IMR-90 (cell line): ENCODE measurements at regions not wholly inside any gene's neighbourhood (a gene's known extent, or its start where the extent isn't known, plus 50 kb on each side); places are given as distances from the start of the nearest gene placed in this dataset.

Experiments
- ATAC-seq: fragments of 200-7000 bp; cut with Tn5 transposase; 2 replicates; pipeline ENCODE4 v1.9.1; 2020; ENCODE audit warnings: low read depth, mild to moderate bottlenecking, moderate library complexity
- BruUV-seq: library from RNA; stranded (reverse); fragments of 400-500 nt; replicated peaks from 2 replicates; lab custom pipeline; 2021; lab: Mats Ljungman, UMichigan
- CTCF ChIA-PET: fragments of 300-600 bp; formaldehyde crosslinking; extraction: SDS; loops from one replicate; lab custom pipeline; 2021; ENCODE audit warnings: antibody characterized with exemption; lab: Yijun Ruan, JAX
- POLR2A ChIA-PET: fragments of 300-600 bp; sonication (Branson Sonifier 250); formaldehyde crosslinking; loops from one replicate; lab custom pipeline; 2022; ENCODE audit warnings: antibody characterized with exemption; ENCODE audit not compliant: unreplicated experiment; lab: Charles Lee
- DNase-seq: peaks from one replicate; pipeline ENCODE4 v3.0.0; 2013
- H2AFZ ChIP-seq: replicated peaks from 2 replicates; pipeline ENCODE3; 2013; ENCODE audit warnings: low read length, mild to moderate bottlenecking; ENCODE audit not compliant: poor library complexity
- H2AK5ac ChIP-seq: 2 replicates; pipeline ENCODE4 v1.6.1; 2013; ENCODE audit warnings: low read depth, low read length, inconsistent platforms
- H2AK9ac ChIP-seq: replicated peaks from 2 replicates; pipeline ENCODE3; 2013; ENCODE audit warnings: mild to moderate bottlenecking, low read depth, low read length, moderate library complexity; ENCODE audit not compliant: poor library complexity
- H2BK120ac ChIP-seq: 2 replicates; pipeline ENCODE4 v1.6.1; 2013; ENCODE audit warnings: low read depth, low read length, inconsistent platforms
- H2BK15ac ChIP-seq: 3 replicates; pipeline ENCODE4 v1.6.1; 2013; ENCODE audit warnings: low read depth, low read length, inconsistent platforms
- H2BK20ac ChIP-seq: 2 replicates; pipeline ENCODE4 v1.6.1; 2013; ENCODE audit warnings: low read depth, mild to moderate bottlenecking, inconsistent platforms, low read length, moderate library complexity
- H2BK5ac ChIP-seq: 2 replicates; pipeline ENCODE4 v1.6.1; 2013; ENCODE audit warnings: mild to moderate bottlenecking, low read depth, low read length, inconsistent platforms; ENCODE audit not compliant: poor library complexity, severe bottlenecking
- H3K14ac ChIP-seq: replicated peaks from 2 replicates; pipeline ENCODE4 v1.6.1; 2013; ENCODE audit warnings: low read depth, low read length, inconsistent platforms
- H3K18ac ChIP-seq: 2 replicates; pipeline ENCODE4 v1.6.1; 2013; ENCODE audit warnings: low read depth, low read length, control low read depth
- H3K23ac ChIP-seq: 2 replicates; pipeline ENCODE4 v1.6.1; 2013; ENCODE audit warnings: low read depth, low read length, inconsistent platforms
- H3K27ac ChIP-seq: 2 replicates; pipeline ENCODE4 v1.5.1; 2013; ENCODE audit warnings: mild to moderate bottlenecking, control low read depth, low read length; ENCODE audit not compliant: insufficient read depth
- H3K27me3 ChIP-seq: 2 replicates; pipeline ENCODE4 v1.6.1; 2013; ENCODE audit warnings: low read length; ENCODE audit not compliant: control insufficient read depth, insufficient read depth
- H3K36me3 ChIP-seq: 2 replicates; pipeline ENCODE4 v1.6.1; 2013; ENCODE audit warnings: low read length, mixed read lengths; ENCODE audit not compliant: control insufficient read depth, insufficient read depth
- H3K4ac ChIP-seq: 2 replicates; pipeline ENCODE4 v1.6.1; 2013; ENCODE audit warnings: low read depth, low read length, inconsistent platforms
- H3K4me1 ChIP-seq: 2 replicates; pipeline ENCODE4 v1.6.1; 2013; ENCODE audit warnings: low read length, mixed read lengths; ENCODE audit not compliant: control insufficient read depth, insufficient read depth
- H3K4me2 ChIP-seq: 2 replicates; pipeline ENCODE4 v1.6.1; 2013; ENCODE audit warnings: low read depth, mild to moderate bottlenecking, control low read depth, low read length, moderate library complexity
- H3K4me3 ChIP-seq: 2 replicates; pipeline ENCODE4 v1.5.1; 2013; ENCODE audit warnings: low read depth, mild to moderate bottlenecking, control low read depth, low read length, moderate library complexity; ENCODE audit not compliant: insufficient read depth
- H3K56ac ChIP-seq: 2 replicates; pipeline ENCODE4 v1.6.1; 2013; ENCODE audit warnings: low read length, inconsistent platforms; ENCODE audit not compliant: insufficient read depth; ENCODE audit errors: extremely low read depth
- H3K79me1 ChIP-seq, 2 experiments: 2 replicates each; pipeline ENCODE4 v1.6.1; 2013; ENCODE audit warnings: low read length in 2 of 2, inconsistent platforms in 1 of 2, low read depth in 1 of 2
- H3K9ac ChIP-seq: 2 replicates; pipeline ENCODE4 v1.6.1; 2013; ENCODE audit warnings: low read depth, low read length, control low read depth
- H3K9me1 ChIP-seq: 2 replicates; pipeline ENCODE4 v1.6.1; 2013; ENCODE audit warnings: low read length, inconsistent platforms; ENCODE audit not compliant: insufficient read depth
- H3K9me3 ChIP-seq: 2 replicates; pipeline ENCODE4 v1.6.1; 2013; ENCODE audit warnings: low read length; ENCODE audit not compliant: control insufficient read depth, insufficient read depth
- H4K20me1 ChIP-seq: 2 replicates; pipeline ENCODE4 v1.6.1; 2013; ENCODE audit warnings: low read length, inconsistent platforms; ENCODE audit not compliant: insufficient read depth
- H4K5ac ChIP-seq: 2 replicates; pipeline ENCODE4 v1.6.1; 2013; ENCODE audit warnings: mild to moderate bottlenecking, low read depth, low read length, control low read depth
- H4K8ac ChIP-seq, 2 experiments: 2 replicates each; pipeline ENCODE4 v1.6.1; 2013; ENCODE audit warnings: low read depth in 2 of 2, low read length in 2 of 2, control low read depth in 1 of 2, inconsistent platforms in 1 of 2
- H4K91ac ChIP-seq: 2 replicates; pipeline ENCODE4 v1.6.1; 2013; ENCODE audit warnings: low read depth, low read length, inconsistent platforms; ENCODE audit not compliant: insufficient read depth
- MAFK ChIP-seq: IDR thresholded peaks from 2 replicates; pipeline ENCODE4 v1.6.1; 2012; ENCODE audit warnings: low read depth, low read length, improper control_type of control experiment
- RFX5 ChIP-seq: IDR thresholded peaks from 2 replicates; pipeline ENCODE4 v1.8.0; 2012; ENCODE audit warnings: low read depth, mild to moderate bottlenecking, low read length, moderate library complexity
- dilution Hi-C: fragments of 300-500 bp; cut with HindIII; formaldehyde crosslinking; loops from one replicate; pipeline ENCODE4 v1.14.3; 2018; ENCODE audit warnings: low sequenced_read_pairs; ENCODE audit not compliant: unreplicated experiment
- in situ Hi-C: fragments of 300-500 bp; cut with MboI; formaldehyde crosslinking; loops from 3 replicates; pipeline ENCODE4 v1.14.3; 2019; ENCODE audit warnings: low sequenced_read_pairs, inconsistent platforms, mixed read lengths
- intact Hi-C: fragments of 100-400 bp; cut with micrococcal nuclease; formaldehyde crosslinking; loops from 2 replicates; pipeline ENCODE4 v1.10.0; 2022

DNA sequence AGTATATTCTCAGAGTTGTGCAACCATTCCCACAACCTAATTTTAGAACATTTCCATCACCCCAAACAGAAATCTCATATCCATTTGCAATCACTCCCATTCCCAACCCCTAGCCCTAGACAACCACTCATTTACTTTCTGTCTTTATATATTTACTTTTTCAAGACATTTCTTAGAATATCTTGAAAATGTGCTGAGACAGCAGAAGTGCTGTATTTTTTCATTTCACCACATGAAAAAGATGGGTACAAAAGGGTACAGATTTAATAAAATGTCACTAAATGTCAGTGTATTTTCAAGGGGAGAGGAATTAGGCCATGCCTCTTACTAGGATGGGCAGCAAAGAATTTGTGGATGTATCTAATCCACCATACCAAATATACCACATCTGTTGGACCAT, 51.6 kb upstream of the CCDC6 start:
- H3K23ac ChIP-seq, result no peak overlapping the region
- no peaks in the 10 kb centered on the region for H4K20me1 ChIP-seq
- ATAC-seq (no peak), DNase-seq (no peak)
- dilution Hi-C loops (no loop called here), in situ Hi-C loops (no loop called here), intact Hi-C loops (no loop called here)
- H3K14ac ChIP-seq, result no peak overlapping the region
- H3K4ac ChIP-seq, result no peak overlapping the region
- H2AFZ ChIP-seq, result no peak overlapping the region
- no peaks in the 10 kb centered on the region for H3K9me3 ChIP-seq
- ChIA-PET POLR2A (no interaction called here), CTCF (no interaction called here)
- H3K9ac ChIP-seq, result no peak overlapping the region
- no peak overlapping the region for H3K4me2 ChIP-seq
- H2AK5ac ChIP-seq, result no peak overlapping the region
- no peaks in the 10 kb centered on the region for H3K9me1 ChIP-seq
- H3K56ac ChIP-seq, result no peak overlapping the region
- H2BK15ac ChIP-seq, result no peak overlapping the region
- H4K5ac ChIP-seq, result no peak overlapping the region
- no peak overlapping the region for H2BK20ac ChIP-seq
- no peak overlapping the region for H2BK120ac ChIP-seq
- no peak overlapping the region for H3K4me3 ChIP-seq
- H3K18ac ChIP-seq, result no peak overlapping the region
- H4K8ac ChIP-seq, result no peak overlapping the region
- H3K36me3 ChIP-seq, result no peaks in the 10 kb centered on the region
- no peaks in the 10 kb centered on the region for H3K27me3 ChIP-seq
- H3K27ac ChIP-seq, result no peak overlapping the region
- TF ChIP-seq RFX5 (no peak), MAFK (peak; percentile 94)
- no peak overlapping the region for H4K91ac ChIP-seq
- no peaks in the 10 kb centered on the region for H3K4me1 ChIP-seq
- H2BK5ac ChIP-seq, result no peak overlapping the region
- no TSS peak for BruUV-seq
- H3K79me1 ChIP-seq, result no peaks in the 10 kb centered on the region
- no peak overlapping the region for H2AK9ac ChIP-seq
